ENCODE measurements at regions not wholly inside any gene's neighbourhood (a gene's known extent, or its start where the extent isn't known, plus 50 kb on each side); places are given as distances from the start of the nearest gene placed in this dataset.

DNA sequence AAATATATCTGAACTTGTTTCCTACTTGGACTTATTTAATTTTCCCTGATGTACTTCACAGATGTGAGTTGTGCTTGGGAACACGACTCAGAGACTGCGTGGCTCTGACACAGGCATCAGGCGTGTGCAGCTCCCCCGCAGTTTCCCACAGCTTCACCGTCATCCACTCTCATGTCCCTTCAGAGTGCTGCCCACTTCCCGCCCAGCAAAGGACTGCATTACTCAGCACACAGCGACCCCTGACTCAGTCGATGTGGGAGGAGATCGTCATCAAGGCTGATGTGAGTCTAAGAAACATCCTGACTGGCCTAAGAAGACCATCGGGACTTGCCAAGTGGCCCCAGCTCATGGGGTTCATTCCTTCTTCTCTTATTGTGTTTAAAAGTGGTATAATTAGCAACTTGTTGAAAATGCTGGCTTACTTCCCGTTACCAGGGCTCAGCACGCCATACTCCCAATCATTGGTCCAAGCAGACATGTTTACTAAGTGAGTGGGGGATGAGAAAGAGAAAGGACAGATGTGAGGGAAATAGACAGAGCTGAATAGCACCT is 539.4 kb upstream of the JARID2 start:
- Histone ChIP-seq H3K4me3 (ENCODE audit: low read depth in 2 of 2, low read length in 1 of 2) (no peak overlapping the region), H3K4me2 (no peak overlapping the region), H3K79me2 (ENCODE audit: insufficient read depth) (no peaks in the 10 kb centered on the region), H3K4me1 (ENCODE audit: control insufficient read depth in 1 of 2, insufficient read depth in 2 of 2, low read depth in 1 of 2, low read length in 1 of 2) (peaks cover 0 to 3% of the 10 kb centered on the region in 2 experiments; a peak in 1 of 4 replicates), H3K9me2 (no peaks in the 10 kb centered on the region), H3K27me3 (ENCODE audit: insufficient read depth) (no peaks in the 10 kb centered on the region), H3F3A (replicated peaks; ENCODE audit: insufficient read depth) (no peaks in the 10 kb centered on the region), H4K20me1 (ENCODE audit: insufficient read depth) (no peaks in the 10 kb centered on the region), H3K9ac (no peak overlapping the region), H3K9me3 (no peaks in the 10 kb centered on the region), H2AFZ (ENCODE audit: low read depth) (peak overlapping the region; percentile 37; the same call in 1 of the 2 replicates), H3K27ac (ENCODE audit: low read depth in 2 of 2, low read length in 1 of 2) (peak overlapping the region in 1 of 2 experiments; percentile 48; a peak in 2 of 4 replicates), H3K36me3 (replicated peaks in 1 of 2; ENCODE audit: control insufficient read depth in 1 of 2, insufficient read depth in 2 of 2, low read length in 1 of 2) (no peaks in the 10 kb centered on the region)
- no peak for TF ChIP-seq SIN3A (IDR thresholded peaks at IDR 0.05; ENCODE audit: borderline replicate concordance, low read depth, low read length)
- TF ChIP-seq, protein P1, sequence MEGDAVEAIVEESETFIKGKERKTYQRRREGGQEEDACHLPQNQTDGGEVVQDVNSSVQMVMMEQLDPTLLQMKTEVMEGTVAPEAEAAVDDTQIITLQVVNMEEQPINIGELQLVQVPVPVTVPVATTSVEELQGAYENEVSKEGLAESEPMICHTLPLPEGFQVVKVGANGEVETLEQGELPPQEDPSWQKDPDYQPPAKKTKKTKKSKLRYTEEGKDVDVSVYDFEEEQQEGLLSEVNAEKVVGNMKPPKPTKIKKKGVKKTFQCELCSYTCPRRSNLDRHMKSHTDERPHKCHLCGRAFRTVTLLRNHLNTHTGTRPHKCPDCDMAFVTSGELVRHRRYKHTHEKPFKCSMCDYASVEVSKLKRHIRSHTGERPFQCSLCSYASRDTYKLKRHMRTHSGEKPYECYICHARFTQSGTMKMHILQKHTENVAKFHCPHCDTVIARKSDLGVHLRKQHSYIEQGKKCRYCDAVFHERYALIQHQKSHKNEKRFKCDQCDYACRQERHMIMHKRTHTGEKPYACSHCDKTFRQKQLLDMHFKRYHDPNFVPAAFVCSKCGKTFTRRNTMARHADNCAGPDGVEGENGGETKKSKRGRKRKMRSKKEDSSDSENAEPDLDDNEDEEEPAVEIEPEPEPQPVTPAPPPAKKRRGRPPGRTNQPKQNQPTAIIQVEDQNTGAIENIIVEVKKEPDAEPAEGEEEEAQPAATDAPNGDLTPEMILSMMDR (IDR thresholded peaks at IDR 0.05) = no peak
- no peak for TF ChIP-seq GABPA (IDR thresholded peaks at IDR 0.05; ENCODE audit: low read depth)
- TF ChIP-seq, protein P2, sequence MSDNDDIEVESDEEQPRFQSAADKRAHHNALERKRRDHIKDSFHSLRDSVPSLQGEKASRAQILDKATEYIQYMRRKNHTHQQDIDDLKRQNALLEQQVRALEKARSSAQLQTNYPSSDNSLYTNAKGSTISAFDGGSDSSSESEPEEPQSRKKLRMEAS (IDR thresholded peaks at IDR 0.05; ENCODE audit: low read depth) = no peak
- TF ChIP-seq TAF1 (IDR thresholded peaks at IDR 0.05; ENCODE audit: borderline replicate concordance, low read depth, low read length) = no peak
- TF ChIP-seq MEF2A (IDR thresholded peaks at IDR 0.05; ENCODE audit: borderline replicate concordance, low read depth) = no peak
- no peak for TF ChIP-seq SMC3 (IDR thresholded peaks at IDR 0.05; ENCODE audit: low read depth, low read length)
- TF ChIP-seq FOXJ3 (CRISPR knock-in tag; IDR thresholded peaks at IDR 0.05) = no peak
- TF ChIP-seq, protein P3, sequence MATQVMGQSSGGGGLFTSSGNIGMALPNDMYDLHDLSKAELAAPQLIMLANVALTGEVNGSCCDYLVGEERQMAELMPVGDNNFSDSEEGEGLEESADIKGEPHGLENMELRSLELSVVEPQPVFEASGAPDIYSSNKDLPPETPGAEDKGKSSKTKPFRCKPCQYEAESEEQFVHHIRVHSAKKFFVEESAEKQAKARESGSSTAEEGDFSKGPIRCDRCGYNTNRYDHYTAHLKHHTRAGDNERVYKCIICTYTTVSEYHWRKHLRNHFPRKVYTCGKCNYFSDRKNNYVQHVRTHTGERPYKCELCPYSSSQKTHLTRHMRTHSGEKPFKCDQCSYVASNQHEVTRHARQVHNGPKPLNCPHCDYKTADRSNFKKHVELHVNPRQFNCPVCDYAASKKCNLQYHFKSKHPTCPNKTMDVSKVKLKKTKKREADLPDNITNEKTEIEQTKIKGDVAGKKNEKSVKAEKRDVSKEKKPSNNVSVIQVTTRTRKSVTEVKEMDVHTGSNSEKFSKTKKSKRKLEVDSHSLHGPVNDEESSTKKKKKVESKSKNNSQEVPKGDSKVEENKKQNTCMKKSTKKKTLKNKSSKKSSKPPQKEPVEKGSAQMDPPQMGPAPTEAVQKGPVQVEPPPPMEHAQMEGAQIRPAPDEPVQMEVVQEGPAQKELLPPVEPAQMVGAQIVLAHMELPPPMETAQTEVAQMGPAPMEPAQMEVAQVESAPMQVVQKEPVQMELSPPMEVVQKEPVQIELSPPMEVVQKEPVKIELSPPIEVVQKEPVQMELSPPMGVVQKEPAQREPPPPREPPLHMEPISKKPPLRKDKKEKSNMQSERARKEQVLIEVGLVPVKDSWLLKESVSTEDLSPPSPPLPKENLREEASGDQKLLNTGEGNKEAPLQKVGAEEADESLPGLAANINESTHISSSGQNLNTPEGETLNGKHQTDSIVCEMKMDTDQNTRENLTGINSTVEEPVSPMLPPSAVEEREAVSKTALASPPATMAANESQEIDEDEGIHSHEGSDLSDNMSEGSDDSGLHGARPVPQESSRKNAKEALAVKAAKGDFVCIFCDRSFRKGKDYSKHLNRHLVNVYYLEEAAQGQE (IDR thresholded peaks at IDR 0.05; ENCODE audit: low read depth, low read length) = no peak
- no peak for TF ChIP-seq YY1 (IDR thresholded peaks at IDR 0.05; ENCODE audit: low read depth)
- TF ChIP-seq, protein P4, sequence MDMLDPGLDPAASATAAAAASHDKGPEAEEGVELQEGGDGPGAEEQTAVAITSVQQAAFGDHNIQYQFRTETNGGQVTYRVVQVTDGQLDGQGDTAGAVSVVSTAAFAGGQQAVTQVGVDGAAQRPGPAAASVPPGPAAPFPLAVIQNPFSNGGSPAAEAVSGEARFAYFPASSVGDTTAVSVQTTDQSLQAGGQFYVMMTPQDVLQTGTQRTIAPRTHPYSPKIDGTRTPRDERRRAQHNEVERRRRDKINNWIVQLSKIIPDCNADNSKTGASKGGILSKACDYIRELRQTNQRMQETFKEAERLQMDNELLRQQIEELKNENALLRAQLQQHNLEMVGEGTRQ (IDR thresholded peaks at IDR 0.05; ENCODE audit: borderline replicate concordance, low read depth, low read length) = no peak
- no peak for TF ChIP-seq EZH2phosphoT487 (IDR thresholded peaks at IDR 0.05; ENCODE audit: borderline replicate concordance, low read depth)
- TF ChIP-seq RXRA (IDR thresholded peaks at IDR 0.05; ENCODE audit: borderline replicate concordance, low read depth) = no peak
- TF ChIP-seq, protein P5, sequence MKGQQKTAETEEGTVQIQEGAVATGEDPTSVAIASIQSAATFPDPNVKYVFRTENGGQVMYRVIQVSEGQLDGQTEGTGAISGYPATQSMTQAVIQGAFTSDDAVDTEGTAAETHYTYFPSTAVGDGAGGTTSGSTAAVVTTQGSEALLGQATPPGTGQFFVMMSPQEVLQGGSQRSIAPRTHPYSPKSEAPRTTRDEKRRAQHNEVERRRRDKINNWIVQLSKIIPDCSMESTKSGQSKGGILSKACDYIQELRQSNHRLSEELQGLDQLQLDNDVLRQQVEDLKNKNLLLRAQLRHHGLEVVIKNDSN (IDR thresholded peaks at IDR 0.05; ENCODE audit: borderline replicate concordance, low read depth) = no peak
- TF ChIP-seq TCF12 (IDR thresholded peaks at IDR 0.05) = no peak
- TF ChIP-seq RFX5 (IDR thresholded peaks at IDR 0.05; ENCODE audit: low read length) = no peak
- no peak for TF ChIP-seq POLR2AphosphoS5 (IDR thresholded peaks at IDR 0.05; ENCODE audit: low read depth, low read length)
- no peak for TF ChIP-seq FOXM1 (IDR thresholded peaks at IDR 0.05; ENCODE audit: low read depth)
- TF ChIP-seq, protein P6, sequence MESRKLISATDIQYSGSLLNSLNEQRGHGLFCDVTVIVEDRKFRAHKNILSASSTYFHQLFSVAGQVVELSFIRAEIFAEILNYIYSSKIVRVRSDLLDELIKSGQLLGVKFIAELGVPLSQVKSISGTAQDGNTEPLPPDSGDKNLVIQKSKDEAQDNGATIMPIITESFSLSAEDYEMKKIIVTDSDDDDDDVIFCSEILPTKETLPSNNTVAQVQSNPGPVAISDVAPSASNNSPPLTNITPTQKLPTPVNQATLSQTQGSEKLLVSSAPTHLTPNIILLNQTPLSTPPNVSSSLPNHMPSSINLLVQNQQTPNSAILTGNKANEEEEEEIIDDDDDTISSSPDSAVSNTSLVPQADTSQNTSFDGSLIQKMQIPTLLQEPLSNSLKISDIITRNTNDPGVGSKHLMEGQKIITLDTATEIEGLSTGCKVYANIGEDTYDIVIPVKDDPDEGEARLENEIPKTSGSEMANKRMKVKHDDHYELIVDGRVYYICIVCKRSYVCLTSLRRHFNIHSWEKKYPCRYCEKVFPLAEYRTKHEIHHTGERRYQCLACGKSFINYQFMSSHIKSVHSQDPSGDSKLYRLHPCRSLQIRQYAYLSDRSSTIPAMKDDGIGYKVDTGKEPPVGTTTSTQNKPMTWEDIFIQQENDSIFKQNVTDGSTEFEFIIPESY (IDR thresholded peaks at IDR 0.05; ENCODE audit: borderline replicate concordance, low read depth) = no peak
- ChIA-PET CTCF (no interaction called here), POLR2A (no interaction called here)
- DNase-seq = no peak
- WGBS (ENCODE audit: low lambda C conversion rate) = 33% methylated on average over 12 of the region's 12 CpGs

All from SK-N-SH (cell line).